ENCODE measurements at regions not wholly inside any gene's neighbourhood (a gene's known extent, or its start where the extent isn't known, plus 50 kb on each side); places are given as distances from the start of the nearest gene placed in this dataset.

- TF ChIP-seq CTCF (IDR thresholded peaks at IDR 0.05) (no peak), POLR2A (IDR thresholded peaks at IDR 0.05) (no peak)
These were observed 2004.3 kb upstream of the ADGRL3 start for GRCh38 chr4:59195839-59196238.

All from heart left ventricle (tissue), 13 donors.